GM23248 (cell line): ENCODE measurements at regions not wholly inside any gene's neighbourhood (a gene's known extent, or its start where the extent isn't known, plus 50 kb on each side); places are given as distances from the start of the nearest gene placed in this dataset.

Experiments
- DNase-seq: peaks from one replicate; pipeline ENCODE4 v3.0.0-alpha.2; 2015
- H2AFZ ChIP-seq: fragments of 200-600 bp; sonication (generic); 2 replicates; pipeline ENCODE4 v1.6.1; 2016; ENCODE audit warnings: antibody characterized with exemption
- H3F3A ChIP-seq: fragments of 200-600 bp; sonication (generic); 2 replicates; pipeline ENCODE4 v1.6.1; 2016; ENCODE audit warnings: mild to moderate bottlenecking, antibody characterized with exemption, mixed run types; ENCODE audit not compliant: insufficient read depth
- H3K27ac ChIP-seq: fragments of 200-600 bp; sonication (generic); 2 replicates; pipeline ENCODE4 v1.5.1; 2016; ENCODE audit warnings: mild to moderate bottlenecking
- H3K27me3 ChIP-seq: fragments of 200-600 bp; sonication (generic); replicated peaks from 2 replicates; pipeline ENCODE4 v1.6.1; 2016; ENCODE audit warnings: mild to moderate bottlenecking; ENCODE audit not compliant: insufficient read depth
- H3K36me3 ChIP-seq: fragments of 200-600 bp; sonication (generic); 2 replicates; pipeline ENCODE4 v1.6.1; 2016; ENCODE audit warnings: low read depth, mild to moderate bottlenecking
- H3K4me1 ChIP-seq: fragments of 200-600 bp; sonication (generic); 2 replicates; pipeline ENCODE4 v1.6.1; 2016; ENCODE audit warnings: mild to moderate bottlenecking; ENCODE audit not compliant: insufficient read depth
- H3K4me2 ChIP-seq: fragments of 200-600 bp; sonication (generic); one replicate; pipeline ENCODE4 v1.6.1; 2016; ENCODE audit warnings: mild to moderate bottlenecking; ENCODE audit not compliant: unreplicated experiment
- H3K4me3 ChIP-seq: fragments of 200-600 bp; sonication (generic); 2 replicates; pipeline ENCODE4 v1.5.1; 2016; ENCODE audit warnings: mild to moderate bottlenecking
- H3K79me2 ChIP-seq: fragments of 200-600 bp; sonication (generic); 2 replicates; pipeline ENCODE4 v1.6.1; 2016; ENCODE audit warnings: mild to moderate bottlenecking; ENCODE audit not compliant: insufficient read depth
- H3K9ac ChIP-seq: fragments of 200-600 bp; sonication (generic); 2 replicates; pipeline ENCODE4 v1.6.1; 2016; ENCODE audit warnings: mild to moderate bottlenecking
- H3K9me2 ChIP-seq: fragments of 200-600 bp; sonication (generic); 2 replicates; pipeline ENCODE4 v1.6.1; 2016; ENCODE audit warnings: mixed run types, mild to moderate bottlenecking, moderate library complexity; ENCODE audit not compliant: insufficient read depth
- H3K9me3 ChIP-seq: fragments of 200-600 bp; sonication (generic); one replicate; pipeline ENCODE4 v1.6.1; 2017; ENCODE audit warnings: low read depth
- H4K20me1 ChIP-seq: fragments of 200-600 bp; sonication (generic); 2 replicates; pipeline ENCODE4 v1.6.0; 2016; ENCODE audit not compliant: insufficient read depth
- EZH2 ChIP-seq: fragments of 200-600 bp; sonication (generic); IDR thresholded peaks from 2 replicates; pipeline ENCODE4 v1.6.1; 2018; ENCODE audit warnings: antibody characterized with exemption, mild to moderate bottlenecking; ENCODE audit not compliant: insufficient read depth, poor library complexity, severe bottlenecking
- EZH2phosphoT487 ChIP-seq: fragments of 200-600 bp; sonication (generic); IDR thresholded peaks from 2 replicates; pipeline ENCODE4 v1.6.1; 2018; ENCODE audit warnings: antibody characterized with exemption, moderate library complexity, mild to moderate bottlenecking, low read depth; ENCODE audit not compliant: insufficient read depth
- WGBS, 2 experiments: methylation state at CpG; one replicate each; pipeline ENCODE4 v1.1.6; 2015 to 2017; ENCODE audit warnings: low lambda C conversion rate in 2 of 2, low coverage in 1 of 2; ENCODE audit errors: missing lambda C conversion rate in 2 of 2; 5-methylcytosine and 5-hydroxymethylcytosine counted together
- in situ Hi-C: fragments of 300-500 bp; cut with MboI; formaldehyde crosslinking; loops from 2 replicates; pipeline ENCODE4 v1.15.0; 2020

DNA sequence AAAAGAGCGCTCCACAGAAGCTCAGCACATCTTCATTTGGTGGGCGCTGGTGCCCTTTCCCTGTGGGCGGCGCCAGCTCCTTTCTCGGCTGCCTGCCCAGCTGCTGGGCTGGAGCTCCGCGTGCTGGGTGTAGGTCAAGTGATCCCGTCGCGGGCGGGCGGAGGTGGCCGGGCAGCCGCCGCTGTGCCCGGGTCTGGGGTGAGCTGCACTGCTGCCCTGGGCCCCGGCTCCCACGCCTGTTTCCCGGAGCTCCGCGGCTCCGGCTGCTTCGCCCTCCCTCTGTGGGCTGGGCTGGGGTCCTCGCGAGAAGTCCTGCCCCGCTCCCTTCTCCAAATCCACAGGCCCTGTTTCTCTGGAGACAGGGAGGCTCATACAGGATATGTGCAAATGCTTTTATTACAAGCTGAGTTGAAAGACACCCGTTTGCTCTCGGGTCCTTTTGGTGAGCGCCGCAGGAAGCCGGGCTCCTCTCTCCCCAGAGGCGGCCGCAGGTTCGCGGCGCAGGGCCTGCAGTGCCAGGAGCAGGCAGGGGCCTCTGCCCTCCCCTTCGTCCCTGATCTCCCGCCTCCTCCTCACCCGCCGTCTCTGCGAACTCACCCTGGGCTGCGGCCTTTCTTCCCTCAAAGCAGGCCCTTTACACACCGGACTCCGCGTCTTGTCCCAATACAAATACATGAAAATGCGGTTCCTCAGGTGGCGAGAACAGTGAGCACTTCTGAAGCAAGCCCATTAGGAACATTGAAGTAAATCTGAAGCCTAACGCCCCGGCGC is 67.8 kb upstream of the CAPRIN2 start:
- H4K20me1 ChIP-seq: no peaks in the 10 kb centered on the region
- 10 to 13% methylated on average over 46 to 48 of the region's 50 CpGs for WGBS, 2 experiments
- no peaks in the 10 kb centered on the region for H3K9me2 ChIP-seq
- in situ Hi-C loops: loop anchor here (25.0 kb wide), 2 partner anchors 1035 to 1285 kb away; partner anchors contain the start of gene TMTC1
- peak; percentile 79 for DNase-seq
- H3K4me2 ChIP-seq: peak overlapping the region; percentile 80
- no peaks in the 10 kb centered on the region for H3K4me1 ChIP-seq
- H3K79me2 ChIP-seq: no peaks in the 10 kb centered on the region
- no peaks in the 10 kb centered on the region for H3K9me3 ChIP-seq
- TF ChIP-seq EZH2 (no peak), EZH2phosphoT487 (no peak)
- peak overlapping the region; percentile 28 for H3K27ac ChIP-seq
- peak overlapping the region; percentile 72 for H3K4me3 ChIP-seq
- H3F3A ChIP-seq: no peaks in the 10 kb centered on the region
- H3K27me3 ChIP-seq: no peaks in the 10 kb centered on the region
- no peaks in the 10 kb centered on the region for H3K36me3 ChIP-seq
- H3K9ac ChIP-seq: peak overlapping the region; percentile 69
- peak overlapping the region; percentile 90 for H2AFZ ChIP-seq

DNA sequence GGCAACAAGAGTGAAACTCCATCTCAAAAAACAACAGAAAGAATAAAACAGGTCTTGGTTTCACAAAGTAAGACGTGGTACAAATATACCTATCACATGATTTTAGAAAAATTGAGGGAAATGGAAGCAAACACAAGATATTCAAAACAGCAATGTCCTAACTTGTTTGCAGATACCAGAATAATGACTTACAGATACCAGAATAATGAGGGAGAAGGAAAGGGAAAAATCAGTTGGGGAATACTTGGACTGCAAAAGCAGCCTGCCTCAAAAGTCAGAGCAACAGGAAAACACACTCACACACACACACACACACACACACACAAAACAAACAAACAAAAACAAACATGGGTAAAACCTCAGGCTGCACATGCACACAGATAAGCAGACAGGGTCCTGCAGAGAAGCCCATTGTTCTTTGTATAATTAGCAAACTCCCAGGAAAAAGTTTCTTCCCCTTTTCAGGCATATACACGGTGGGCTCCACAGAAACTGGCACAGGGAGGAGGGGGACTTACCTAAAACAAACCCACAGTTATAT is 65.7 kb upstream of the CAPRIN2 start:
- in situ Hi-C loops: loop anchor here (25.0 kb wide), 2 partner anchors 1033 to 1283 kb away; partner anchors contain the start of gene TMTC1
- Histone ChIP-seq H4K20me1 (no peaks in the 10 kb centered on the region), H3K4me1 (no peaks in the 10 kb centered on the region), H3K36me3 (no peaks in the 10 kb centered on the region), H3K79me2 (no peaks in the 10 kb centered on the region), H3K27me3 (no peaks in the 10 kb centered on the region), H3K27ac (no peak overlapping the region), H3K4me2 (no peak overlapping the region), H2AFZ (no peak overlapping the region), H3K9me2 (no peaks in the 10 kb centered on the region), H3F3A (no peaks in the 10 kb centered on the region), H3K4me3 (no peak overlapping the region), H3K9me3 (no peaks in the 10 kb centered on the region), H3K9ac (no peak overlapping the region)
- TF ChIP-seq EZH2 (no peak), EZH2phosphoT487 (no peak)
- DNase-seq: no peak
- 68 to 71% methylated on average over 2 of the region's 2 CpGs for WGBS, 2 experiments

DNA sequence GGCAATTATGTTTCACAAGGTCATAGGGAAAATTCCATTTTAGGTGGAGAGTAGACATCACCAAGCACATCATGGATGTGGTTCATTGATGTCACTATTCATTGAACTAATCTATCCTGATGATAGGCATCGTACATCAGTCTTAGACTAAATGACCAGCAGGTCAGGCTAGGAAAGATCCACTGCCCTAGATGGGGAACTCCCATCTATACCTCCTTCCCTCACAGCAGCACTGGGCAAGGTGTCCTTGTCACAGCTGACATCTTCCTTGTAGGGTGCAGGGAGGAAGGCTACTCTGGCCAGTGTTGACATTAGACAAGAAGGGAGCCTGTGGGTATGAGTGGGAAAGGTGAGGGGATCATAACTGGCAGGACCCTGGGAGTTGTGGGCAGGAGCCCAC is 63.8 kb upstream of the CAPRIN2 start:
- no peaks in the 10 kb centered on the region for H4K20me1 ChIP-seq
- no peak for DNase-seq
- no peak for TF ChIP-seq EZH2
- no peak for TF ChIP-seq EZH2phosphoT487
- H3K9me2 ChIP-seq: no peaks in the 10 kb centered on the region
- H3K36me3 ChIP-seq: no peaks in the 10 kb centered on the region
- no peak overlapping the region for H3K4me2 ChIP-seq
- H3K27ac ChIP-seq: no peak overlapping the region
- H3F3A ChIP-seq: no peaks in the 10 kb centered on the region
- H3K9me3 ChIP-seq: no peaks in the 10 kb centered on the region
- H3K27me3 ChIP-seq: no peaks in the 10 kb centered on the region
- H2AFZ ChIP-seq: no peak overlapping the region
- WGBS, 2 experiments: 55 to 81% methylated on average over 1 of the region's 1 CpG
- no peaks in the 10 kb centered on the region for H3K79me2 ChIP-seq
- H3K4me3 ChIP-seq: no peak overlapping the region
- no peaks in the 10 kb centered on the region for H3K4me1 ChIP-seq
- H3K9ac ChIP-seq: no peak overlapping the region
- in situ Hi-C loops: loop anchor here (25.0 kb wide), 2 partner anchors 1031 to 1281 kb away; partner anchors contain the start of gene TMTC1

DNA sequence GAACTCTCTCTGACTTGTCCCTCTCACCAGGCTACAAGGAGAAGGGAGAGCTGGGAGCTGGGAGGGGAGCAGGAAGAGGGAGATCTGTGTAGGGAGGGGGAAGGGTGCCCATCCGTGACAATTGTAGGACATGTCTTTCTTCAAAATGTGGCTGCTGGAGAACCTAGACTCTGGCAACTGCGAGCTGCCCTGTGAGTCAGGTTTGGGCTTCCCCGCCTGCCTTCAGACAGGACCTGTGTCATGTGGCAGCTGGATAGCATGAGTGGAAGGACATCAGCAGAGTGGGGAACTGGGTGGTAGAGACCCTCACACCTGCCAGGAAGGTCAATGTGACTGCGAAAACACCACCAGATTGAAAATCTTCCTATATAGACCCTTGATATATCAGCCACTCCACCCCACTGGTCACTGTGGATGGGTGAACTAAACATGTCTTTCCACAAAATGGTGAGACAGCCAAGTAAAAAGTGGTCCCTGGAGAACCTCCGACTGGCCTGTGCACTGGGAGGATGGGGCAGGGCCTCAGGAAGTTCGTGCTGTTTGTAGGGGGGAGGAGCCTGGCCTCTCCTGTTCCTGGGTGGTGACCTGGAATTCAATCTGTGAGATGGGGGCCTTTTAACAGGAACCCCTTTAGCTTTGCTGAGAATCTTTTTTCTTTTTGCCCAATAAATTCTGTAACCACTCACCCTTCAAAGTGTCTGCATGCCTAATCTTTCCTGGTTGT is 62.2 kb upstream of the CAPRIN2 start:
- Histone ChIP-seq H3K4me1 (no peaks in the 10 kb centered on the region), H2AFZ (no peak overlapping the region), H3K4me3 (no peak overlapping the region), H3K36me3 (no peaks in the 10 kb centered on the region), H3K4me2 (no peak overlapping the region), H3K27ac (no peak overlapping the region), H3K79me2 (no peaks in the 10 kb centered on the region), H3K27me3 (no peaks in the 10 kb centered on the region), H3F3A (no peaks in the 10 kb centered on the region), H3K9me2 (no peaks in the 10 kb centered on the region), H3K9me3 (no peaks in the 10 kb centered on the region), H3K9ac (no peak overlapping the region), H4K20me1 (no peaks in the 10 kb centered on the region)
- WGBS, 2 experiments: 95% methylated on average over 6 of the region's 6 CpGs
- no peak for DNase-seq
- in situ Hi-C loops: loop anchor here (25.0 kb wide), 2 partner anchors 1030 to 1280 kb away; partner anchors contain the start of gene TMTC1
- TF ChIP-seq EZH2 (no peak), EZH2phosphoT487 (no peak)
